ENCODE measurements at regions not wholly inside any gene's neighbourhood (a gene's known extent, or its start where the extent isn't known, plus 50 kb on each side); places are given as distances from the start of the nearest gene placed in this dataset.
"Not testable (repeated sequence)": the region's sequence is repeated elsewhere in the genome, so short reads cannot be mapped to it uniquely, and the experiment has no call there.

- DNase-seq = no peak
- intact Hi-C loops (cut with micrococcal nuclease) = no loop called here
- no peak for ATAC-seq
Observed at GRCh38 chr5:34555699-34556508, 100.2 kb upstream of the RAI14 start.

DNA sequence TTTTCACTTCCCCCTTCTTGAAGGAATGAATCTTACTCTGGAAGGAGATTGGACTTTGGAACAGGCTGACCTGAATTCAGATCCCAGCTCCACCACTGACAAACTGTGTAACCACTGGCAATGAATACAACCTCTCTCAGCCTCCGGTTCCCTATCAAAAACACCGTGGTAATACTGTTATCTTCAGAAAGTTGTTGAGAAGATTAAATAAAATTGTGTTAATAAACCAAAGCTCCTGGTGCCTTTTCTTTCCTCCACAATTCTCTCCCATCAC, 99.7 kb upstream of the RAI14 start:
- ATAC-seq (no peak), DNase-seq (no peak)
- intact Hi-C loops (cut with micrococcal nuclease) = no loop called here

DNA sequence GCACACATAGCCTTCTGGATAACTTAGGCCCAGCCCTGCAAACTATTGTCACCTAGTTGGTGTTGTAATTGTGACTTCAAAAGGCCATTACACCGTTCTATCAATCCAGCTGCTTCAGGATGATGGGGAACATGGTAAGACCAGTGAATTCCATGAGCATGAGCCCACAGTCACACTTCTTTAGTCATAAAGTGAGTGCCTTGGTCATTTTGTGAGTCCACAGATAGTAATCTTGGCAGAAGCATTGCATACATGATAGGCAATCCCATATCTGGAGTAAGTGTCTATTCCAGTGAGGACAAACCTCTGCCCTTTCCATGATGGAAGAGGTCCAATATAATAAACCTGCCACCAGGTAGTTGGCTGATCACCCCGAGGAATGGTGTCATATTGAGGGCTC, 94.5 kb upstream of the RAI14 start:
- intact Hi-C loops (cut with micrococcal nuclease); ATAC-seq; DNase-seq: not testable (repeated sequence)

- intact Hi-C loops (cut with micrococcal nuclease) = no loop called here
- ATAC-seq (no peak), DNase-seq (no peak)
Observed at GRCh38 chr5:34562791-34563190, 93.3 kb upstream of the RAI14 start.

- DNase-seq = no peak
- intact Hi-C loops (cut with micrococcal nuclease) = no loop called here
- no peak for ATAC-seq
Observed at GRCh38 chr5:34563269-34563668, 92.9 kb upstream of the RAI14 start.

DNA sequence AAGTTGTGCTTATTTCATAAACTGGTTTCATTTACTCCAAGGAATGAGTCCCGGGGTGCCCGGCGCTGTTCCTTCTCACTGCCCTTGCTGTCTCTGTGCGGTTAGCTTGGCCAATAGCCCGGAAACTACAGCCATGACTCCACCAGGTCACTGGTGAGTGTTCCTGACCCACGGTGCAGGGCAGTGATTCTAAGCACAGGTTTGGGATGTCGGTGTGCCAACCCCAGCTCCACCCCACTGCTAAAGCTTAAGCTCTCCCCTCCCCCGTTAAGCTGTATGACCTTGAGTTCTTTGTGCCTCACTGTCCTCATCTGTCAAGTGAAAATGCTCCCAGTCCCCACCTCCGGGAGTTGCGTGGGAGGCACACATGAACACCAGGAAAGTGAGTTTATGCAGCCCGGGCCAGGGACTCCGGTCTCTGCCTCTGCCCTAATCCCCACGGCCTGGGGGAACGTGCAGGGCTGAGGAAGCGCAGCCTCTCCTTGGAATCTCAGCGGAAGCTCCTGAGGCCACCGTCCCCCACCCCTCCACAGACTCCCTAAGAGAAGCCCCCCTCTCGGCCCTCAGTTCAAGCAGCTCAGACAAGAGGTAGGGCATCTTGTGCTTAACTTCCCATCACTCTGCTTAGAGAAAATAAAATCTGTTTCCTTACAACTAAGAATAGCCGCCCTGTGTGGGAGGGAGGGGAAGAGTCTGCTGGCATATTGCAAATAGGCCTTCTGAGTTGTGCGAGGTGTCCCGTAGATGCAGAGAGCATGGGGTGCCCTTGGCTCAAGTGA, 92.0 kb upstream of the RAI14 start:
- intact Hi-C loops (cut with micrococcal nuclease) = no loop called here
- no peak for DNase-seq
- peak; percentile 21 for ATAC-seq

DNA sequence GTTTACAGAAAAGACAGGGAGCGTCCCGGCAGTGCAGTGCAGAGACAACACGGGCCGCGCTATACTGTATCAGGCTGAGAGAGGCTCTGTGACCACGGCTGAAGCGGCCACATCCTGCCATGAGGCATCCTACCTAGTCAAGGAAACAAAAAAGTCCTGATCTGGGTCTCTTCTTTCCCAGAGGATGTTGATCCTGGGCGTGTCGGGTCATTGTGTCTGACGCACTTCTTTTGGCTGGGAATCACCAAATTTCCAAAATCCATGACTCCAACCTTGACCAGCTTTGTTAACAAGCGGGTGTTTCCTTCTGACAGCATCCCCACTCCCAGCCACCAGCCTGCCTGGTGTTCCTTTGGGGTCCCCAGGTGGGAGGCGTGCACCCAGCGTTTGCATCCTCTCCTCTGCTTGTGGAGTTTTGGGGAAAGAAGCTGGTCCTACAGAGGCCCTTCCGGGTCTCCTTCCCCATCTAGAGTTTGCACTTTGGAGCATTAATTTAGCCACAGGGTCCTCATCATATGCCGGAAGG, 91.4 kb upstream of the RAI14 start:
- ATAC-seq (peak; percentile 63), DNase-seq (no peak)
- intact Hi-C loops (cut with micrococcal nuclease) = no loop called here

DNA sequence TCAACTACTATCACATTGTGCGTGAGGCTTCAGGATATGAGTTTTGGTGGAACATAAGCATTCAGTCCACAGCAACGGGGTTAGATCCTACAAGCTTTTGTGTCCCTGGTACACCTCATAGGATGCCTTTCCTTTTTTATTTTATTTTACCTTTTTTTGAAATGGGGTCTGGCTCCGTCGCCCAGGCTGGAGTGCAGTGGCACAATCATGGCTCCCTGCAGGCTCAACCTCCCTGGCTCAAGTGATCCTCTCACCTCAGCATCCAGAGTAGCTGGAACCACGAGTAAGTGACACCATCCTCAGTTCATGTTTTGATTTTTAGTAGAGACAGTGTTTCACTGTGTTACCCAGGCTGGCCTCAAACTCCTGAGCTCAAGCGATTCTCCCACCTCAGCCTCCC, 86.0 kb upstream of the RAI14 start:
- DNase-seq (no peak), ATAC-seq (no peak)
- intact Hi-C loops (cut with micrococcal nuclease) = no loop called here

- no peak for DNase-seq
- intact Hi-C loops (cut with micrococcal nuclease) = no loop called here
- no peak for ATAC-seq
Observed at GRCh38 chr5:34570721-34571676, 85.1 kb upstream of the RAI14 start.

DNA sequence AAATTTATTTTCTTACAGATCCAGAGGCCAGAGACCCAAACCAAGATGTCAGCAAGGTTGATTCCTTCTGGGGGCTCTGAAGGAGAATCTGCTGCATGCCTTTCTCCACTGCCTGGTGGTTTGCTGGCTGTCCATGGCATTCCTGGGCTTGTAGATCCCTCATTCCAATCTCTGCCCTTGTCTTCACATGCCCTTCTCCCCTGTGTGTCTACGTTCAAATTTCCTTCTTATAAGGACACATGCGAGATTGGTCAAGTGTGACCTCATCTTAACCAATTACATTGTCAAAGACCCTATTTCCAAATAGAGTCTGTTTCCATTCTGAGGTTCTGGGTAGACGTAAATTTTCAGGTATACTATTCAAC, 84.5 kb upstream of the RAI14 start:
- ATAC-seq (no peak), DNase-seq (no peak)
- intact Hi-C loops (cut with micrococcal nuclease) = no loop called here

- no peak for ATAC-seq
- intact Hi-C loops (cut with micrococcal nuclease) = no loop called here
Observed at GRCh38 chr5:34574936-34575467, 81.1 kb upstream of the RAI14 start.

GRCh38 chr5:34576891-34577666, 79.0 kb upstream of the RAI14 start:
- ATAC-seq (no peak), DNase-seq (no peak)
- intact Hi-C loops (cut with micrococcal nuclease) = no loop called here

More at GRCh38 chr5:34574936-34575467, 81.1 kb upstream of the RAI14 start:
- no peak for DNase-seq

DNA sequence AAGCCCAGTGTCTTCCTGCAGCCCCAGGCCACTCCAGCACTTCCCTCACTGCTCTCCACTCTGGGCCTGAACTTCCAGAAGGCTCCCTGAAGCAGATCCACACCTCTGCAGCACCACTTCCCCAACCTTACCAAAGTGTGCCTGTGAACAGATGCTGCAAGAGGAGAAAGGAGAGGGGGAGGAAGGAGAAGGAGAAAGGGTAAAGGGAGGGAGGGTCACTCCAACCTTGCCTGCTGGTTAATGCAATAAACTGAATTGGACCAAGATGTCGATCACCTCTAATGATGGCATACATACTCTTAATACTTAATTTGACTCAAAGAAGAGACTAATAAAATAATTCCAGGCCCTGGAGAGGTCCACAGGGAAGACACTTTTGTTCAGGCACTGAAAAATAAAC, 77.2 kb upstream of the RAI14 start:
- DNase-seq (no peak), ATAC-seq (no peak)
- intact Hi-C loops (cut with micrococcal nuclease) = no loop called here

DNA sequence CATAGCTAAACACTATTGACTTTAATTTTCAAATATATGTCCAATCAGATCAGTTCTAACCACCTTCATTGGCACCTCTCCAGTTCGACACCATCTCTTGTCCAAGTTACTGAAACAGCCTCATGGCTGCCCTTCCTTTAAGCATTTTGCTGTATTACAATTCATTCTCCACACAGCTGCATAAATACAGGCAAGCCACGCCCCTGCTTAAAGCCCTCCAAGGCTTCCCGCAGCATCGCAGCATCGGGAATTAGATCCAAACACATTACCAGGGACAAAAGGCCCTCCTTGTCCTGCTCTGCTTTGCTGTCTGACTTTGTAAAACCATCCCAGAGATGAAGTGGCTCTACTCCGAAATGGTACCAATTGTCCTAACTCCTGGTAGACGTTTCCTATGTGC, 75.1 kb upstream of the RAI14 start:
- DNase-seq (no peak), ATAC-seq (no peak)
- intact Hi-C loops (cut with micrococcal nuclease) = no loop called here

DNA sequence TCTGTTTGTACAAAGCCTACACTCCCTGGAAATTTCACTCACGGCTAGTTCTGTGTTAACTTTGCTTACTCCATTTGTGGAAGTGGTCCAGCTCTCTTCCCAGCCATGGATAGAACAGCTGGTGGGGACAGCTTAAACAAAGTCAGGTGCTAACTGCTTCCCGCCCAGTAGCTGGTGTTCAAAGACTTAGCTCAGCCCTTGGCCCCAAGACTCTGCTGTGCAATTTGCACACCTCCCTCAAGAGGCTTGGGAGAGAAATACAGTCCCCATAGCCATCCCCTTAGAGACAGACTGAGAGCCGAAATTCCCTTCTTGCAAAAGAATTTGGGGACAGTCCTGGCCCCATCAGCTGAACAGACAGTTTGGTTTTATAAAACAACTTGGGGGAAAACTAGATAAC, 73.8 kb upstream of the RAI14 start:
- intact Hi-C loops (cut with micrococcal nuclease) = no loop called here
- no peak for DNase-seq
- ATAC-seq = no peak

GRCh38 chr5:34583167-34583566, 73.0 kb upstream of the RAI14 start:
- ATAC-seq (no peak), DNase-seq (no peak)
- intact Hi-C loops (cut with micrococcal nuclease) = no loop called here

DNA sequence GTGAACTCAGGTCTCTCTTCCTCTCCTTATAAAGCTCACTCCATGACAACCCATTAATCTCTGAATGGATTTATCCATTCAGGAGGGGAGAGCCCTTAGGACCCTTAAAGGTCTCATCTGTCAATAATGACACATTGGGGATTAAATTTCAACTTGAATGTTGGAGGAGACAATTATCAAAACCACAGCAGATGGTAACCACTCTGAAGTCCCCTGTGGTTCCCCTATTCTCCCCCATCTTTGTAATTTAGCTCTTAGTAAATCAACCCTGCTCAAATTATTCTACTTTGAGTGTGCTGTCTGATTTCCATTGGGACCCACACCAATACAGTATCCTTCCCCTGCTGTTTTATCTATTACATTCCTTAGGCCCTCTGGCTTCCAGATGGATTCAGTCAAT, 72.0 kb upstream of the RAI14 start:
- no peak for DNase-seq
- ATAC-seq = no peak
- intact Hi-C loops (cut with micrococcal nuclease) = no loop called here

DNA sequence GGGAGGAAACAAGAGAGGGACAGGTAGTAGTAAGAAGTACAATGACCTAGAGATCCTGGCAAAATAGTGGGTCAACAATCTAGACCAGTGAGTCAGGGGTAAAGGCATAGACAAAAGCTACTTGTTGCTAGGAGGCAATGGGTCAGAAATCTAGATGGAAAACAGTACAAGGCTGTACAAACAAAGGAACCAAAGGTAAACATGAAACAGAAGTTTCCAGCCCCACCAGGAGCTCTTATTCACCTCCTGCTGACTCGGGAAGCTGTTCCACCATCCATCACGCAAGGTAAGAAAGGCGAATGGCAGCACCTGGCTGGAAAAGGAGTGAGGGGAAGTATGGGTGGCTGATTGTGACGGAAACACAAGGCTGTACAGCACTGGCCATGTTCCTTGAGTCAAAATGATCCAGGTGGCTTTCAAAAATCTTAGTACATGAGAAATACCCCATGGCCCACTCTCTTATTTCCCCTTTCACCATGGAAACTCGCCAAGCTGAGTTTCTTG, 70.5 kb upstream of the RAI14 start:
- ATAC-seq (no peak), DNase-seq (no peak)
- intact Hi-C loops (cut with micrococcal nuclease) = no loop called here
